ENCODE measurements at regions not wholly inside any gene's neighbourhood (a gene's known extent, or its start where the extent isn't known, plus 50 kb on each side); places are given as distances from the start of the nearest gene placed in this dataset.
A peak's percentile ranks its signal among the peaks of the same experiment; 100 is the strongest.

- no peak for DNase-seq
Measured at GRCh38 chr2:79355569-79355968, 157.3 kb upstream of the CTNNA2 start.

- no peak for DNase-seq
Measured at GRCh38 chr2:79327460-79327859, 167.9 kb upstream of the REG3A start.

- no peak for DNase-seq
Measured at GRCh38 chr2:79320871-79321270, 161.3 kb upstream of the REG3A start.

GRCh38 chr2:79294994-79295393, 135.4 kb upstream of the REG3A start:
- DNase-seq, result no peak

GRCh38 chr2:79292958-79293315, 133.4 kb upstream of the REG3A start:
- DNase-seq, result no peak

GRCh38 chr2:79292239-79292957, 132.8 kb upstream of the REG3A start:
- no peak for DNase-seq

GRCh38 chr2:79275863-79276262, 116.3 kb upstream of the REG3A start:
- no peak for DNase-seq

- no peak for DNase-seq
Measured at GRCh38 chr2:79275197-79275596, 115.6 kb upstream of the REG3A start.

- DNase-seq, result no peak
Measured at GRCh38 chr2:79272616-79273015, 113.1 kb upstream of the REG3A start.

GRCh38 chr2:79271456-79271855, 111.9 kb upstream of the REG3A start:
- no peak for DNase-seq

- DNase-seq, result no peak
Measured at GRCh38 chr2:79260848-79261247, 101.3 kb upstream of the REG3A start.

GRCh38 chr2:79259959-79260358, 100.4 kb upstream of the REG3A start:
- no peak for DNase-seq

- DNase-seq, result no peak
Measured at GRCh38 chr2:79259296-79259695, 99.7 kb upstream of the REG3A start.

- DNase-seq, result no peak
Measured at GRCh38 chr2:79253243-79253774, 93.8 kb upstream of the REG3A start.

- no peak for DNase-seq
Measured at GRCh38 chr2:79250656-79251055, 91.1 kb upstream of the REG3A start.

GRCh38 chr2:79248776-79249175, 89.2 kb upstream of the REG3A start:
- no peak for DNase-seq

GRCh38 chr2:79235135-79235534, 75.6 kb upstream of the REG3A start:
- DNase-seq, result no peak

- DNase-seq, result no peak
Measured at GRCh38 chr2:79223539-79223938, 64.0 kb upstream of the REG3A start.

- peak; percentile 8 for DNase-seq
Measured at GRCh38 chr2:79219383-79219988, 59.9 kb upstream of the REG3A start.

GRCh38 chr2:79210274-79210917, 50.8 kb upstream of the REG3A start:
- no peak for DNase-seq

Data from right kidney (tissue), 1 donor.